HL-60 (cell line): ENCODE measurements at regions not wholly inside any gene's neighbourhood (a gene's known extent, or its start where the extent isn't known, plus 50 kb on each side); places are given as distances from the start of the nearest gene placed in this dataset.

Source experiments
- POLR2AphosphoS5 ChIP-seq: IDR thresholded peaks from 2 replicates; pipeline ENCODE4 v1.6.1; 2012; ENCODE audit warnings: low read depth
- TF ChIP-seq, protein P1 (sequence below): IDR thresholded peaks from one replicate; pipeline ENCODE4 v1.5.1; 2011; ENCODE audit warnings: low read length, control low read depth, inconsistent platforms; ENCODE audit not compliant: insufficient read depth

DNA sequence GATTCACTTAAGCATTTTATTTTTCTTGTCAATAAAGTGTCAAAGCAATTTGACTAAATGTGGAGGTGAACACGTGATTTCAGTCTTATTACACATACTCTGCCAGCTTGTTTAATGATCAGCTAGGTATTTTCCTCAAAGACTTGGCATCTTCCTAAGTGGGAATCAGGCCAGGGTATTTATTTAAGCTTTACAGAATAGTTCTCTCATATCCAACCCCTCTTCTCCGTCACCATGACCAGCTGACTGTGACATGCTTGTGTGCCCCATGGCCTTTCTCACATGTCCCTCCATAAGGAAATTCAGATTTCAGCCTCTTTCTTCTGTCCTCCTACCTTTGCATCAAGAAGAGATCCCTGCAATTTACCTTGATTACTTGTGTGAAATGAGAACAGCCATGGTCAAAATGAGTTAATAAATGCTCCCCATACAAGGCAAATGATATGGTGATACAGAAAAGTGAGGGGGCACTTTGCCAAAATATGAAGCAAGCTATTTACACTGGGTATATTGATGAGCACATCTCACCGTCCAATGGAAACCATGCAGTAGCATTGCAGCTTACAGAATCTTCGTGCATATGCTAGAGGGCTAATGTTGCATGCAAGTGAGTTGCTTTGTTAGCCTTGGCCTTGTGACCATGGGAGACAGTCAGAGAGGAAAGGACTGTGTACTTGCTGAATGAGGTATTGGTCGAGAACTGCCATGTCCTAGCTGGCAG, 202.2 kb downstream of the RNF152 start:
- TF ChIP-seq, protein P1, sequence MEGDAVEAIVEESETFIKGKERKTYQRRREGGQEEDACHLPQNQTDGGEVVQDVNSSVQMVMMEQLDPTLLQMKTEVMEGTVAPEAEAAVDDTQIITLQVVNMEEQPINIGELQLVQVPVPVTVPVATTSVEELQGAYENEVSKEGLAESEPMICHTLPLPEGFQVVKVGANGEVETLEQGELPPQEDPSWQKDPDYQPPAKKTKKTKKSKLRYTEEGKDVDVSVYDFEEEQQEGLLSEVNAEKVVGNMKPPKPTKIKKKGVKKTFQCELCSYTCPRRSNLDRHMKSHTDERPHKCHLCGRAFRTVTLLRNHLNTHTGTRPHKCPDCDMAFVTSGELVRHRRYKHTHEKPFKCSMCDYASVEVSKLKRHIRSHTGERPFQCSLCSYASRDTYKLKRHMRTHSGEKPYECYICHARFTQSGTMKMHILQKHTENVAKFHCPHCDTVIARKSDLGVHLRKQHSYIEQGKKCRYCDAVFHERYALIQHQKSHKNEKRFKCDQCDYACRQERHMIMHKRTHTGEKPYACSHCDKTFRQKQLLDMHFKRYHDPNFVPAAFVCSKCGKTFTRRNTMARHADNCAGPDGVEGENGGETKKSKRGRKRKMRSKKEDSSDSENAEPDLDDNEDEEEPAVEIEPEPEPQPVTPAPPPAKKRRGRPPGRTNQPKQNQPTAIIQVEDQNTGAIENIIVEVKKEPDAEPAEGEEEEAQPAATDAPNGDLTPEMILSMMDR: no peak
- TF ChIP-seq POLR2AphosphoS5: no peak
